ENCODE measurements at regions not wholly inside any gene's neighbourhood (a gene's known extent, or its start where the extent isn't known, plus 50 kb on each side); places are given as distances from the start of the nearest gene placed in this dataset.

- TF ChIP-seq, protein P1, sequence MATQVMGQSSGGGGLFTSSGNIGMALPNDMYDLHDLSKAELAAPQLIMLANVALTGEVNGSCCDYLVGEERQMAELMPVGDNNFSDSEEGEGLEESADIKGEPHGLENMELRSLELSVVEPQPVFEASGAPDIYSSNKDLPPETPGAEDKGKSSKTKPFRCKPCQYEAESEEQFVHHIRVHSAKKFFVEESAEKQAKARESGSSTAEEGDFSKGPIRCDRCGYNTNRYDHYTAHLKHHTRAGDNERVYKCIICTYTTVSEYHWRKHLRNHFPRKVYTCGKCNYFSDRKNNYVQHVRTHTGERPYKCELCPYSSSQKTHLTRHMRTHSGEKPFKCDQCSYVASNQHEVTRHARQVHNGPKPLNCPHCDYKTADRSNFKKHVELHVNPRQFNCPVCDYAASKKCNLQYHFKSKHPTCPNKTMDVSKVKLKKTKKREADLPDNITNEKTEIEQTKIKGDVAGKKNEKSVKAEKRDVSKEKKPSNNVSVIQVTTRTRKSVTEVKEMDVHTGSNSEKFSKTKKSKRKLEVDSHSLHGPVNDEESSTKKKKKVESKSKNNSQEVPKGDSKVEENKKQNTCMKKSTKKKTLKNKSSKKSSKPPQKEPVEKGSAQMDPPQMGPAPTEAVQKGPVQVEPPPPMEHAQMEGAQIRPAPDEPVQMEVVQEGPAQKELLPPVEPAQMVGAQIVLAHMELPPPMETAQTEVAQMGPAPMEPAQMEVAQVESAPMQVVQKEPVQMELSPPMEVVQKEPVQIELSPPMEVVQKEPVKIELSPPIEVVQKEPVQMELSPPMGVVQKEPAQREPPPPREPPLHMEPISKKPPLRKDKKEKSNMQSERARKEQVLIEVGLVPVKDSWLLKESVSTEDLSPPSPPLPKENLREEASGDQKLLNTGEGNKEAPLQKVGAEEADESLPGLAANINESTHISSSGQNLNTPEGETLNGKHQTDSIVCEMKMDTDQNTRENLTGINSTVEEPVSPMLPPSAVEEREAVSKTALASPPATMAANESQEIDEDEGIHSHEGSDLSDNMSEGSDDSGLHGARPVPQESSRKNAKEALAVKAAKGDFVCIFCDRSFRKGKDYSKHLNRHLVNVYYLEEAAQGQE (IDR thresholded peaks at IDR 0.05; ENCODE audit: low read depth) = no peak
- TF ChIP-seq ZBTB7A (IDR thresholded peaks at IDR 0.05; ENCODE audit: low read depth) (no peak), FOXM1 (IDR thresholded peaks at IDR 0.05; ENCODE audit: borderline replicate concordance, low read depth) (no peak), TAF1 (IDR thresholded peaks at IDR 0.05; ENCODE audit: low read depth) (no peak), NFIC (IDR thresholded peaks at IDR 0.05) (no peak), CEBPB (IDR thresholded peaks at IDR 0.05) (no peak), EP300 (IDR thresholded peaks at IDR 0.05; ENCODE audit: borderline replicate concordance) (no peak), RAD21 (IDR thresholded peaks at IDR 0.05; ENCODE audit: low read depth) (no peak), MAX (IDR thresholded peaks at IDR 0.05) (no peak), CREB1 (IDR thresholded peaks at IDR 0.05; ENCODE audit: low read depth) (no peak), YY1 (IDR thresholded peaks at IDR 0.05; ENCODE audit: low read depth) (no peak), EGR1 (IDR thresholded peaks at IDR 0.05) (no peak), TEAD4 (IDR thresholded peaks at IDR 0.05) (no peak)
- TF ChIP-seq, protein P2, sequence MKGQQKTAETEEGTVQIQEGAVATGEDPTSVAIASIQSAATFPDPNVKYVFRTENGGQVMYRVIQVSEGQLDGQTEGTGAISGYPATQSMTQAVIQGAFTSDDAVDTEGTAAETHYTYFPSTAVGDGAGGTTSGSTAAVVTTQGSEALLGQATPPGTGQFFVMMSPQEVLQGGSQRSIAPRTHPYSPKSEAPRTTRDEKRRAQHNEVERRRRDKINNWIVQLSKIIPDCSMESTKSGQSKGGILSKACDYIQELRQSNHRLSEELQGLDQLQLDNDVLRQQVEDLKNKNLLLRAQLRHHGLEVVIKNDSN (IDR thresholded peaks at IDR 0.05) = no peak
Measured at GRCh38 chr1:113253187-113253586, 137.1 kb upstream of the MAGI3 start.

DNA sequence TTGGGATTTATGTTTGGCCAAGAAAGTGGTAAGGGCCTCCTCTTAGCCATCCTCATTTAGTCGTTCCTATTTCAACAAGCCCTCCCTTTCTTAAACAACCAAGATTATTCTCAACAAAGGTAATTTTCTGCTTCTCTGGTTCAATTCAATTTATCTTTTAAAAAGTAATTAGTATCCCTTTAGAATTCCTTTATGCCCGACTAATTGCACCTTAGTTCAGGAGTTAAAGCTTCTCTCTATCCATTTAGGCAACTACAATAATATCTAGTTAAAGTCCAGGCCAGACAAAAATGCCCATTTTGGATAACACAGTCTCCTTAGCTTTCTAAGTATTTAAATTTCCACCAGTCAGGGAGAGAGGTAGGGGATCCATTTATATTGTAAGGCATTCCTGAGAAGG is 136.7 kb upstream of the MAGI3 start:
- TF ChIP-seq FOXM1 (IDR thresholded peaks at IDR 0.05; ENCODE audit: borderline replicate concordance, low read depth) = no peak
- TF ChIP-seq, protein P1 (IDR thresholded peaks at IDR 0.05; ENCODE audit: low read depth) = no peak
- TF ChIP-seq ZBTB7A (IDR thresholded peaks at IDR 0.05; ENCODE audit: low read depth) = no peak
- TF ChIP-seq NFIC (IDR thresholded peaks at IDR 0.05) = no peak

DNA sequence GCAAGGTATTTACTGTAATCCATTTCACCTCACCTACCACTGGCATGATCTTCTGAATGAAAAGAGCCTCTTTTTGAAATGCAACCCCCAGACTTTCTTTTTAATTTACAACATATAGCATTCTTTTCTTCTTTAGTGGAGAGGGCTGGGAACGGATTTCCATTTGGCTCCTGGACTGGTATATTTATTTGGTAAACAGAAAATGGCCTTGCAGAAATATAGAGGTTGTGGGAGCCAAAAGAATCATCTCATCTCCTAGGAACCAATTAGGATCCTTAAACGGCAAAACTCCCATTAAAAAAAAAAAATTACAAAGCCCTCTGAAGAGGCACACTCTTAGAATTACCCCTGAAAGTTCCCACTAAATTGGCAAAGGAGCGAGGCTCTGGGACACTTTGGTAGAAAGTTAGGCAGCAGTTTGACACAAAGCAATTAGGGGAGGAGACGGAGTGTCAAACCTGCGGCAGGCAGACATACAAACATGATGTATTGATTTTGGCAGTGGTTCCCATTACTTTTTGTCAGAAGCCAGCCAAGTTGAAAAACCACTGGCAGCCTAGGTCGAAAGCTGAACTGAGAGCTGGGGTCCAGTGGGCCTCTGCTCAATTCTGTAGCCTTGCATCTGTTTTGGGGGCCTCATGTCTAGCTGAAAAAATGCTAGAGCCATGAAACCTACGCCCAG is 135.1 kb upstream of the MAGI3 start:
- TF ChIP-seq EP300 (IDR thresholded peaks at IDR 0.05; ENCODE audit: borderline replicate concordance) (no peak), TAF1 (IDR thresholded peaks at IDR 0.05; ENCODE audit: low read depth) (no peak), MAX (IDR thresholded peaks at IDR 0.05) (no peak), ZBTB7A (IDR thresholded peaks at IDR 0.05; ENCODE audit: low read depth) (no peak), CREB1 (IDR thresholded peaks at IDR 0.05; ENCODE audit: low read depth) (no peak), YY1 (IDR thresholded peaks at IDR 0.05; ENCODE audit: low read depth) (no peak), NFIC (IDR thresholded peaks at IDR 0.05) (peak; percentile 82), TEAD4 (IDR thresholded peaks at IDR 0.05) (no peak)
- TF ChIP-seq, protein P1 (IDR thresholded peaks at IDR 0.05; ENCODE audit: low read depth) = no peak

DNA sequence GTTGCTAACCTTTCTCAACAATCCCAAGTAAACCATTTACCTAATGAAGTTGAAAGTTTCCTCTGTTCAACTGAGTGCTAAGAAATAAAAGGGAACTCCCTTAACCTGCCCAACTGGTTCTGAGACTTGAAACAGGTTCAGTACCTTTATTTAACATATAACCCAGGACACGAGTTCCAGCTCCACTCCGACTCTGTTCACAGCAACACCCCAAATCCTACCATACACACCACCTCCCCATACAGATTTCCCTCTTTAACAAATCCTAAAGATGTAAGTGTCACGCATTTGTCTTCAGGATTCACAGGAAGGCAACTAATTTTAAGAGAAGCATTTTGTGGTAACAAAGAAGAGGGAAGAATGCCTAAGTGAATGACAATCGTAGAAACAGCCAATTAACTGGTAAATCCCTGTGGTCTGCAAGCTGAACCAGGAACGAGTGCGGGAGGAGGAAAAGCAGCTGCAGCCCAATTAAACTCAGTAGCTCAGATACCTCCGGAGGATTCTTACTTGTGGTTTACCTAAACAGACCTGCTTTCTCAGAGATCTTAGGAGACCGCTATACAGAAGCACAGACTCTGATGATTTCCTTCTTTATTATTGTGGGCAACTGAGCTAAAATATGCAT is 134.5 kb upstream of the MAGI3 start:
- TF ChIP-seq NFIC (IDR thresholded peaks at IDR 0.05) (0 out of 2 replicates have a peak, but pooled peaks have one; percentile 20), YY1 (IDR thresholded peaks at IDR 0.05; ENCODE audit: low read depth) (no peak)

GRCh38 chr1:113256348-113256729 is 134.0 kb upstream of the MAGI3 start:
- TF ChIP-seq, protein P1 (IDR thresholded peaks at IDR 0.05; ENCODE audit: low read depth) = no peak
- peak; percentile 26; the same call in 1 of the 2 replicates for TF ChIP-seq CEBPB (IDR thresholded peaks at IDR 0.05)
- no peak for TF ChIP-seq ZBTB7A (IDR thresholded peaks at IDR 0.05; ENCODE audit: low read depth)
- no peak for TF ChIP-seq EP300 (IDR thresholded peaks at IDR 0.05; ENCODE audit: borderline replicate concordance)
- TF ChIP-seq, protein P2 (IDR thresholded peaks at IDR 0.05) = no peak
- TF ChIP-seq FOXM1 (IDR thresholded peaks at IDR 0.05; ENCODE audit: borderline replicate concordance, low read depth) = no peak

Data from Ishikawa (cell line).